B cell (primary cell): ENCODE measurements at regions not wholly inside any gene's neighbourhood (a gene's known extent, or its start where the extent isn't known, plus 50 kb on each side); places are given as distances from the start of the nearest gene placed in this dataset.

Experiments
- CTCF ChIP-seq: fragments of 200-600 bp; IDR thresholded peaks from one replicate; pipeline ENCODE4 v1.8.0; 2022; ENCODE audit warnings: antibody characterized with exemption, mild to moderate bottlenecking
- EZH2 ChIP-seq: IDR thresholded peaks from 2 replicates; pipeline ENCODE4 v1.6.1; 2012; ENCODE audit warnings: borderline replicate concordance, low read depth, mild to moderate bottlenecking, moderate library complexity, low read length; ENCODE audit not compliant: insufficient read depth, poor library complexity, severe bottlenecking

GRCh38 chr6:139891471-139891870 is 517.0 kb upstream of the CITED2 start:
- no peak for TF ChIP-seq CTCF
- no peak for TF ChIP-seq EZH2
